GM19238 (cell line): ENCODE measurements at regions not wholly inside any gene's neighbourhood (a gene's known extent, or its start where the extent isn't known, plus 50 kb on each side); places are given as distances from the start of the nearest gene placed in this dataset.

ENCODE experiments used
- DNase-seq: peaks from one replicate; pipeline ENCODE4 v3.0.0; 2011; ENCODE audit warnings: low spot score; ENCODE audit not compliant: insufficient read length

DNA sequence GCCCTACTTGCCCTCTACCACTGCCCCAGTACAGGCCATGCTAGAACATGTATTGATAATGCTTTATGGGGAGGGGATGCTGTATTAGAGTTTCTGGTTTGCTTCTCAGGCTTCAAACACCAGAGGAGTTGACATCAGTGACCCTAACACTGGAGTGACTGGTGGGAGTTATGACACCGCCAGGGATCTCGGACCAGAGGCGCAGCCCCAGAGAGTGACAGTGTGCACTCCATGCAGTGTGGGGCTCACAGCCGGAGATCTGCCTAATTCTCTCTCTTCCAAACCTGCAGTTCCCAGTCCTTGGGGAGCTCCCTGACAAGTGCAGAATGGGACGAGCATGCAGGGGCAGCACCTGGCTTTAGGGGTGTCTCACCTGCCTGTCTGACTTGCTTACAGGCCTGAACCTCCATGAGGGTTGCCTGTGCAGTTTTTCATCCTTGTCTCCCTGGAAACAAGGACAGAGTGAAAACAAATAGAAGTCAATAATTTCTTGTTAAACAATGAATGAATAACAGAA, 244.9 kb upstream of the MYT1L start:
- DNase-seq = no peak

DNA sequence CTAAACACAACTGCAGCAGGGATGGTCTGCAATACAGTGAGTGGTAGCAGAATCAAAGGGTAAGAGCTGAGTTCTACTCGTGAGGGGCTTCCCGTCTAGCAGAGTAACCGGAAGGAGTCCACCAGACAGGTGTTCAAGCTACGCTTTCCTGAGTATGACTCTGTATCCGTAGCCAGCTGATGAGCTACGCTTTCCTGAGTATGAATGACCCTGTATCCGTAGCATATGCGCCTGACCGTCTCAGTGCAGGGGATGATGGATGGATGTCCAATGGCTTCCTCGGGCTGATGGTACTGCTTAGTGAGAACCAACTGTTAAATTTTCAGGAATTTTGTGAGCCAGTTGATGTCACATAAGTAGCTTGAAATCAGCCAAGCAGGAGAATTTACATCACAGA, 244.1 kb upstream of the MYT1L start:
- DNase-seq = no peak

DNA sequence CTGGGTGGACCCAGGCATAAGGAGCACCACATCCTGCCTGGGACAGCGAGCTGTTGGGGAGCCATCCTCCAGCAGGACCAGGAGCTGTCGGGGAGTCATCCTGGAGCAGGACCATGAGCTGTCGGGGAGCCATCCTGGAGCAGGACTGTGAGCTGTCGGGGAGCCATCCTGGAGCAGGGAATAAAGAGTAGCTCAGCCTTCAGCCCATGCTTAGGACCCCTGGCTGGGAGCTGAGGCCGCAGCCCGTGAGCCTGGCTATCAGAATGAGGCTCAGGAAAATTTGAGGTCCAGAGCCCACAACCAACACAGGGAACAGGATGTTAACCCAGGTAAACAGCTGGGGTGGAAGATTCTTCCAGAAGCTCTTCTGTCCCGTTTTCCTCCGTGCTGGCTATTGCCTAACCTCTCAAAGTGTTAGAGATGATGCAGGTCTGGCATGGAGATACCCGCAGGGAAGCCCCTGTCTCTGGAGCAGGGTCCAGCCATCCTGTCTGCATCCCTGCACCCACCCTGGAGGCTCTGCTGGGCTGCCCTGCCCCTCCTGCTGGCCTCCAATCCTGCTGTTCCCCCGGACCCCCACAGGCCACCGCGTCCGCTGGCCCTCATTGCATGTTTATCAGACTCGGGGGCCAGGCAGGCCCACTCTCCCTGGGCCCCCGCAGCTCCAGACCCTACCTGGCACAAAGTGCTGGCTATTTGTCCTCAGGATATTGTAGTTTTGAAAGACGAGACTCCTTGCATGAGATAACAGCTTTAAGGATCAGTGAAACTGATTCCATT, 243.5 kb upstream of the MYT1L start:
- DNase-seq = no peak

- DNase-seq = no peak
These were observed 242.7 kb upstream of the MYT1L start for GRCh38 chr2:2573658-2574293.

DNA sequence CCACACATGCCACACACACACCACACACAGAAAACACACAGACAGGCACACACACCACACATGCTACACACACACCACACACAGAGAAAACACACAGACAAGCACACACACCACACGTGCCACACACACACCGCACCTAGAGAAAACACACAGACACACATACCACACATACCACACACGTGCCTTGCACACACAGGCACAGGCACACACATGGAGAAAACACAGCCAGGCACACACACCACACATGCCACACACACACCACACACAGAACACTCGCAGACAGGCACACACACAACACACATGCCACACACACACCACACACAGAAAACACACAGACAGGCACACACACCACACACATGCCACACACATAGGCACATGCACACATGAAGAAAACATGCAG, 242.1 kb upstream of the MYT1L start:
- DNase-seq = no peak

- no peak for DNase-seq
These were observed 241.5 kb upstream of the MYT1L start for GRCh38 chr2:2572393-2573204.

DNA sequence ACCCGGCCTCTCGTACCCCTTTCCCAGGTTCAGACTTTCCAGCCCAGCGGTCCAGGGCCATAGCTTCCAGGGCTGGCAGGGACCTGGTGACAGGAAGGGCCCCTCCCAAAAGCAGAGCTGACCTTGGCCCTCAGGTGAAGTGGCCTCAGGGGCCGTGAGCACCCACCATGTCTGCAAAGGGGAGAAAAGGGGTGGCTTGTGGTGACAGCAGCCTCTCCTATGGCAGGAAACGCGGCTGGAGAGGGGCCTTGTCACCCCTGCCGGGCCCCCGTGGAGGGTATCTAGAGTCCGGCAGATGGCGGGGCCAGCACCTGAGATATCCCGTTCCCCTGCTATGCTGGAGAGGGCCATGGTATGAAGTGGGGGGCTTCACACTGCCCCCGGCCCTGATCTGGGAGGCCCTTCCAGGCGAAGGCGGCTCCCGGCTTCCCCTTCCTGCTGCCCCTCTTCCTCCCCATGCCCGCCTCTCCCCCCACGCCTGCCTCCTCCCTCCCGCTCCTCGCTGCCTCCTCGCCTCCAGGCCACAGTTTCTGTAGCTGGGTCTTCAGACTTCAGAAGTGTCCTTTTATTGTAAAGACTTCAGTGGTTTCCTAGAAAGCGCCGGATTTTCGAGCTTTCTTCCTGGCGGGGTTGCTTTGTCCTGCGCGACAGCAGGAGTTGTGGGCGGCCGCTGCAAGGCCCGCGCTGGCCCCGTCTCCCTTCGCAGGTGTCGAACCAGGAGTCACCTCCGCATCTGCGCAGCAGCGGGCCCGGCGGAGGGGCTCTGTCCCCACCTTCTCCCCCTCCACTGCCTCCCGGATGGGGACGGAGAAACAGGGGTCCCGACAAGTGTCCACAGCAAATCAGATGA, 240.5 kb upstream of the MYT1L start:
- no peak for DNase-seq

GRCh38 chr2:2570871-2571270, 239.8 kb upstream of the MYT1L start:
- DNase-seq = no peak

DNA sequence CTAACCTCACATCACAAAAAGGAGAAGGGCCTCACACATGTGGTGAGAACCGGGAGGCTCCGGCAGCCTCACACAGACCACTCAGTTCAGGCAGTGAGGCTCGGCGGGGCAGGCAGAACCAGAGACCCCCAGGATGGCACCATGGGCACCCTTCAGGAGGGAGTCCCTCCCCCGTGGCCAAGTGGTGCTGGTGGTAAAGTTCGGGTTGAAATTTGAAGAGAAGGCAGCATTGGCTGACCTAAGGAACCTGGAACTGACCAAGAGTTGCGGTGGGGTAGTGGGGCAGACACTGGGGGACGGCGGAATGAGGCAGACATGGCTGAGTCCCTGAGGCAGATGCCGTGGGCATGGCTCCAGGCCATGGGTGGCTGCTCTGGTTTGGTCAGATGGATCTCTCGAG, 239.3 kb upstream of the MYT1L start:
- no peak for DNase-seq

DNA sequence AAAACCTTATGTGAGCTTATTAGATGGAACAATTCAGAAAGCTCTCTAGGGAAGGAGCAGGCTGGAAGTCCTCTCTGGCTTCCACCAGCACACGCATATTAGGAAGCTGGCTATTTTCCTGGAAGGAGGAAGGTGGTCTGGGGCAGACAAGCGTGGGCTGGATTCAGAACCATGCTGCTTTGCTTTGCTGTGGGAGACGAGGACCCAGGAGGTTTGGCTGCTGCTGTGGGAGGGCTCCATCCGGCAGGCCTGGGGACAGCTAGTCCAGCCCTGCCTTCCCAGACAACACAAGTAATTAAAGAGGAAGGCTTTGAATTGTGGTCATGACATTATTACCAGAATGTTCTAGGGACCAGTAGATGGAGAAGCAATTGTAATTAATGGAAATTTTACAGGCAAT, 238.8 kb upstream of the MYT1L start:
- DNase-seq = no peak

- no peak for DNase-seq
These were observed 238.2 kb upstream of the MYT1L start for GRCh38 chr2:2569306-2569705.

GRCh38 chr2:2568411-2568810, 237.3 kb upstream of the MYT1L start:
- DNase-seq = no peak

DNA sequence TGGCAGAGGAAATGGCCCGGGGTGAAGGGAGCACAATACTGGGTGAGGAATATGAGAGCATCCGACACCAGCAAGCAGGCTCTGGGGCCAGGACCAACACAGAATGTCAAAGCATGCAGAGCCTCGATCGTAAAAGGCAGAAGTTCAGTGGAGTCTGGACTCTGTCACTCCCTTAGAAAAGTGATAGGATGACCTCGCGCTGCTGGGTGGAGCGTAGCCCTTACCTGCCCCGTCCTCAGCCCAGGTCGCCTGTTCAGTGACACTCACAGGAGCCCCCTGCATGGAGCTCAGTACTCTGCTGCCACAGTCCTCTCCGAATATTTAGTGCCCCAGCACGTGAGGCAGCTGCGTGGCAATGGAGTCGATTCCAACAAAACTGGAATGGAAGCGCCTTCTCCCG, 236.7 kb upstream of the MYT1L start:
- no peak for DNase-seq

DNA sequence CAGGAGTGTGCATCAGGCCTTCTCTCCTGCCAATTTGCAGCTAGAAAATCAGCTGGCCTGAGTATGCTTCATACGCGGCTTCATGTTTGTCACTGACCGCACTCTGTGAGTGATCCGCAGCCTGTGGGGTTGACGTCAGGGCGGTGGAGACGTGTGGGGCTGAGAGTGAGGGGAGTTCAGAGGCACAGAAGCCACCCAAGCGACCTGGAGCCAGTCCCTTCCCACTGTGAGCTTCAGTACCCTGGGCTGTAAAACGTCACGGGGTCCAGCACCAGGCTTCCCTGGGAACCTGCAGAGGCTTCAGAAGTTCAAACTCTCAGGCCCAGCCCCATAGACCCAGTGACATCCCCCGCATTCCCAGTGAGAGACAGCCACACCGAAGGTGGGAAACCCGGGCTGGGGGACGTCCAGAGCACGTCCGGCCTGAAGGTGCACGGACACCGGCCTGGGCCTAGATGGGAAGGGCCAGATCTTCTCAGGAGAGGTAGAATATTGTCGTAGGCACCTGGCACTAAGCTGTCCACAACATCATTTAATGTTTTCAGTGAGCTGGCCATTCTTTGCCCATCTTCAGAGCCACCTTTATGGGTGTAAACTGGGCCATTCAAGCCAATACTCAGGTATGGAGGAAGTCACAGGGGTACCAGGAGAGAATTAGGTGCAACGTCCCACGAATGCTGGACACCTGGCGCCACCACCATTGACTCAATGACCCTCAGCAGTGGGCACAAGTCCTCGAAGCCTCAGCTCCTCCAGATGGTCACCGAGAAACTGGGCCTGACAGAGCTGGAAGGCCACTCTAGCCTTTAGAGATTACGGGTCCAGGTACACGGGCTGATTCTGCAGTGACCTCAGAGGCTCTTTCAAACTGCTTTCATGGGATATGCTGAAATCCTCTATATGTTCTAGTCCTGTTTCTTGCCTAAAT, 235.6 kb upstream of the MYT1L start:
- DNase-seq = no peak

DNA sequence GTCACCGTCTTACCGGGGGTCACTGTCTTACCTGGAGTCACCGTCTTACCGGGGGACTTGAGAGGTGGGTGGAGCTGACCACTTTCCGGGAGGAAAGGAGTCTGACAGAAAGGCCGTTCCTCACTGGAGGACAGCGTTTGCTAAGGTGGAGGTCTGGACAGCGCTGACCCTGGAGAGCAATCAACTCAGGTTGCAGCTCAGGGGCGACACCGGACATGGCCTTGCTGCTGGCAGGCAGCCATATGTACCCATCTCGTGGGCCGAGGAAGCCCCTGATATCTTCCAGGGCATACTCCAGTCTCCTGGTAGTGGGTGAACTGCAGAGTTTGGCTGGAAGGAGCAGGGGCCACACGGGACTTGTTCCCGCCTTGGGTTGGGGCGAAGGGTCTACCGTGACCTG, 234.6 kb upstream of the MYT1L start:
- no peak for DNase-seq

DNA sequence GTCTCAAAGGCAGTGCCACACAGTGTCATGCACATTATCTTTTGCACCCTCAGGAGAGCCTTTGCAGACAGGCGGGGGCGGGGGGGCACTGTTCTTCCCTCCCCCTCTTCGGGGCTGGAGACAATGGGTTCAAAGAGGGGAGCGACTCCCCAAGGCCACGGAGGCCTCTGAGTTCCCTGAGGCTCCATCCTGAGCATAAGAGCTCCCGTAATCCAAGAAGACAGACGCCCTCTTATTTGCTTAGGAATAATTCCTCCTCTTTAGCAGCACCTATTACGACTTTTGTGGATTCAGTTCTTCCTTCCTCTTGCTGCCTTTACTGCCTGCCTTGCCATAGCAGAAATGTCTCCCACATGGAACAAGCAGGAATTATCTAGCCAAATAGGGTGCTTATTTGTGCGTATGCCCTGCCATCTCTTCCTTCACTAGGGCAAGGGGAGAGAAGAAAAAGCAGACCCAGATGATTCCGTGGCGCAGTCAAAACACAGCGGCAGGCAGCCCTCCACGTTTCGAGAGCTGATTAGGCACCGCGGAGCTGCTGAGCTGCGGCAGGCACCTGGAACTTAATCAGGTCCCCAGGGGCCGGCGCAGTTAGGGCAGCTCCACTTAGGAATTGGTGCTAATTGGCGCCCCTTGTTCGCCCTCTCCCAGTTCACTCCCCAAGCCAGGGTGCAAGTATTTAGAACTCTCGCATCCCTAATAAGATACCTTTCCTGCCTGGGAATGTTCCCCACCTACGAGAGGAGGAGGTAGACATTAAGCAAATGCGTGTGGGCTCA, 233.4 kb upstream of the MYT1L start:
- DNase-seq = no peak

DNA sequence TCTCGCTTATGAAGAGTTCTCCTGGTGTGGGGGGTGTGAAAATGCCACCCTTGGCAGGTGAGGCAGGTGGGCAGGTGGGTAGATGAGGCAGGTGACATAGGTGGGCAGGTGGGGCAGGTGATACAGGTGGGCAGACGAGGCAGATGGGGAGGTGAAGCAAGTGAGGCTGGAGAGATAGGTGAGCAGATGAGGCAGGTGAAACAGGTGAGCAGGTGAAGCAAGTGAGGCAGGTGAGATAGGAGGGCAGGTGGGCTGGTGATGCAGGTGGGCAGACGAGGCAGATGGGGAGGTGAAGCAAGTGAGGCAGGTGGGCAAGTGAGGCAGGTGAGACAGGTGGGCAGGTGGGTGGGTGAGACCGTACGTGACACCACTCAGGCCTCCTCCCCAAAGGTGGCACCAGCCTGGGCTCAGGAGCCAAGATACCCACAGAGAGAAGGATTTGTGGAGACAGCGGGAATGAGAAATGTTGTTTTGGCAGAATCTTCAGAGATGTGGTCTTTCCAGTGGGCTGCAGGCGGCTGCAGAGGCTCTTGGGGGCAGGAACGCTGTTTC, 232.3 kb upstream of the MYT1L start:
- DNase-seq = no peak

GRCh38 chr2:2562867-2563266, 231.8 kb upstream of the MYT1L start:
- no peak for DNase-seq
